GM12878 (cell line): ENCODE measurements at regions not wholly inside any gene's neighbourhood (a gene's known extent, or its start where the extent isn't known, plus 50 kb on each side); places are given as distances from the start of the nearest gene placed in this dataset.

Source experiments
- ATAC-seq: fragments of 200-7000 bp; cut with Tn5 transposase; 3 replicates; pipeline ENCODE4 v1.9.1; 2020; ENCODE audit warnings: mild to moderate bottlenecking, moderate library complexity
- BruUV-seq: library from RNA; stranded (reverse); fragments of 400-500 nt; replicated peaks from 2 replicates; lab custom pipeline; 2021; lab: Mats Ljungman, UMichigan
- CTCF ChIA-PET: fragments of 300-600 bp; sonication (Branson Sonifier 250); formaldehyde crosslinking; extraction: SDS; loops from one replicate; lab custom pipeline; 2021; ENCODE audit warnings: inconsistent platforms; lab: Yijun Ruan, JAX
- POLR2A ChIA-PET: fragments of 350-600 bp; formaldehyde crosslinking; extraction: SDS; loops from one replicate; lab custom pipeline; 2021; ENCODE audit warnings: inconsistent platforms; lab: Charles Lee
- RAD21 ChIA-PET: fragments of 300-600 bp; sonication (Branson Sonifier 250); formaldehyde crosslinking; loops from one replicate; lab custom pipeline; 2023; ENCODE audit warnings: antibody characterized with exemption; ENCODE audit not compliant: unreplicated experiment; lab: Charles Lee
- SMC1A ChIA-PET: fragments of 300-600 bp; sonication (Branson Sonifier 250); formaldehyde crosslinking; loops from one replicate; lab custom pipeline; 2023; ENCODE audit not compliant: unreplicated experiment, uncharacterized antibody; lab: Charles Lee
- DNase-seq: peaks from one replicate; pipeline ENCODE4 v3.0.0-alpha.2; 2011; ENCODE audit warnings: low read depth, low spot score
- FAIRE-seq: peaks from 3 replicates; lab custom pipeline; 2011; peaks lifted over from hg19 to GRCh38; lab: Jason Lieb, UNC
- H2AFZ ChIP-seq: 2 replicates; pipeline ENCODE4 v1.6.0; 2011; ENCODE audit warnings: low read depth, low read length, control low read depth; ENCODE audit not compliant: control insufficient read depth
- H3K27ac ChIP-seq: 2 replicates; pipeline ENCODE4 v1.5.1; 2011; ENCODE audit warnings: control low read depth; ENCODE audit not compliant: control insufficient read depth, insufficient read depth
- H3K27me3 ChIP-seq, 2 experiments: replicated peaks in 1 of 2; 2 replicates each; pipeline versions ENCODE4 v1.6.0 to v1.6.1; 2011; ENCODE audit warnings: low read length in 1 of 2; ENCODE audit not compliant: control insufficient read depth in 2 of 2, insufficient read depth in 2 of 2
- H3K36me3 ChIP-seq, 2 experiments: 2 replicates each; pipeline ENCODE4 v1.5.1; 2011; ENCODE audit warnings: low read length in 1 of 2; ENCODE audit not compliant: control insufficient read depth in 2 of 2, insufficient read depth in 2 of 2
- H3K4me1 ChIP-seq: 2 replicates; pipeline ENCODE4 v1.6.1; 2011; ENCODE audit warnings: mild to moderate bottlenecking, low read length, moderate library complexity, mixed read lengths; ENCODE audit not compliant: control insufficient read depth, insufficient read depth
- H3K4me2 ChIP-seq: 2 replicates; pipeline ENCODE4 v1.6.0; 2011; ENCODE audit warnings: control low read depth; ENCODE audit not compliant: control insufficient read depth, insufficient read depth
- H3K4me3 ChIP-seq: fragments of 200-600 bp; sonication (generic); 2 replicates; pipeline ENCODE4 v1.5.1; 2016
- H3K79me2 ChIP-seq: 2 replicates; pipeline ENCODE4 v1.6.0; 2011; ENCODE audit warnings: low read length; ENCODE audit not compliant: control insufficient read depth, insufficient read depth
- H3K9ac ChIP-seq: 2 replicates; pipeline ENCODE4 v1.8.0; 2011; ENCODE audit warnings: low read length, control low read depth, mixed read lengths; ENCODE audit not compliant: control insufficient read depth, insufficient read depth
- H3K9me3 ChIP-seq: replicated peaks from 3 replicates; pipeline ENCODE4 v1.5.1; 2011; ENCODE audit warnings: mild to moderate bottlenecking, low read length; ENCODE audit not compliant: control insufficient read depth, insufficient read depth
- H4K20me1 ChIP-seq: 2 replicates; pipeline ENCODE4 v1.6.0; 2011; ENCODE audit not compliant: control insufficient read depth, insufficient read depth
- CBFB ChIP-seq: IDR thresholded peaks from 2 replicates; pipeline ENCODE4 v1.6.1; 2016; ENCODE audit warnings: antibody characterized with exemption, low read depth
- CUX1 ChIP-seq: IDR thresholded peaks from 2 replicates; pipeline ENCODE4 v1.6.1; 2012; ENCODE audit warnings: improper control_type of control experiment, low read depth, low read length; ENCODE audit not compliant: insufficient replicate concordance
- EGR1 ChIP-seq, 2 experiments: IDR thresholded peaks; 1 replicate in 1 of 2; 2 replicates in 1 of 2; pipeline ENCODE4 v1.6.1; 2011 to 2012; ENCODE audit warnings: low read depth in 2 of 2, low read length in 2 of 2, borderline replicate concordance in 1 of 2, mild to moderate bottlenecking in 1 of 2, moderate library complexity in 1 of 2
- MEF2B ChIP-seq: fragments of 450-650 bp; IDR thresholded peaks from 2 replicates; pipeline ENCODE4 v1.6.1; 2018; ENCODE audit warnings: mild to moderate bottlenecking, moderate library complexity; ENCODE audit not compliant: partially characterized antibody, poor library complexity, severe bottlenecking
- MYB ChIP-seq: fragments of 150-350 bp; IDR thresholded peaks from 2 replicates; pipeline ENCODE4 v1.6.1; 2014; ENCODE audit warnings: mild to moderate bottlenecking, low read depth, low read length, borderline replicate concordance
- NRF1 ChIP-seq: conservative IDR thresholded peaks from 2 replicates; pipeline ENCODE4 v1.6.1; 2011; ENCODE audit warnings: mild to moderate bottlenecking, low read depth, low read length, improper control_type of control experiment
- RAD21 ChIP-seq: IDR thresholded peaks from 2 replicates; pipeline ENCODE4 v1.6.1; 2011; ENCODE audit warnings: mild to moderate bottlenecking, low read depth, low read length, moderate library complexity; ENCODE audit not compliant: insufficient read depth
- RFX5 ChIP-seq: IDR thresholded peaks from 2 replicates; pipeline ENCODE4 v1.6.1; 2011; ENCODE audit warnings: low read depth, low read length, improper control_type of control experiment
- SIN3A ChIP-seq: IDR thresholded peaks from 2 replicates; pipeline ENCODE4 v1.6.1; 2012; ENCODE audit warnings: low read depth, low read length, improper control_type of control experiment
- STAT1 ChIP-seq: fragments of 450-650 bp; conservative IDR thresholded peaks from 2 replicates; pipeline ENCODE4 v1.6.1; 2014; ENCODE audit warnings: antibody characterized with exemption, mild to moderate bottlenecking
- SUZ12 ChIP-seq: fragments of 200-600 bp; sonication (generic); IDR thresholded peaks from one replicate; pipeline ENCODE4 v1.6.1; 2018; ENCODE audit warnings: antibody characterized with exemption, mild to moderate bottlenecking; ENCODE audit not compliant: unreplicated experiment
- ZBTB33 ChIP-seq: fragments of 450-650 bp; IDR thresholded peaks from 2 replicates; pipeline ENCODE4 v1.6.1; 2017; ENCODE audit warnings: mild to moderate bottlenecking
- WGBS: methylation state at CpG from one replicate; pipeline ENCODE4 v1.1.6; 2016; ENCODE audit warnings: low lambda C conversion rate; ENCODE audit not compliant: insufficient replicate concordance, insufficient coverage; ENCODE audit errors: missing lambda C conversion rate; 5-methylcytosine and 5-hydroxymethylcytosine counted together
- in situ Hi-C: fragments of 300-500 bp; cut with MboI; formaldehyde crosslinking; loops from 9 replicates; pipeline ENCODE4 v1.14.3; 2018; ENCODE audit warnings: mixed read lengths
- intact Hi-C: fragments of 100-400 bp; cut with micrococcal nuclease; formaldehyde crosslinking; loops from one replicate; pipeline ENCODE4 v1.14.2; 2022; ENCODE audit not compliant: unreplicated experiment
- TF ChIP-seq, protein P1 (sequence below): IDR thresholded peaks from 2 replicates; pipeline ENCODE4 v1.6.1; 2012; ENCODE audit warnings: low read depth, low read length, improper control_type of control experiment

GRCh38 chr20:24786111-24786495 is 163.0 kb upstream of the CST7 start:
- POLR2A ChIA-PET, result no interaction called here
- DNase-seq (no peak), ATAC-seq (no peak), FAIRE-seq (no peak)
- RAD21 ChIA-PET, result no interaction called here
- no peak overlapping the region for H3K4me3 ChIP-seq
- H3K9ac ChIP-seq, result no peak overlapping the region
- 29% methylated on average over 10 of the region's 12 CpGs for WGBS
- H3K4me1 ChIP-seq, result no peaks in the 10 kb centered on the region; the same call in 1 of the 2 replicates
- no peaks in the 10 kb centered on the region for H3K27me3 ChIP-seq
- no peaks in the 10 kb centered on the region for H4K20me1 ChIP-seq
- no peak overlapping the region for H2AFZ ChIP-seq
- H3K4me2 ChIP-seq, result no peak overlapping the region
- SMC1A ChIA-PET, result no interaction called here
- H3K36me3 ChIP-seq, result no peaks in the 10 kb centered on the region
- TF ChIP-seq CBFB, result no peak
- TF ChIP-seq MYB, result no peak
- no peak for TF ChIP-seq RAD21
- no peak for TF ChIP-seq MEF2B
- no peak for TF ChIP-seq SUZ12
- TF ChIP-seq STAT1, result no peak
- no peak for TF ChIP-seq CUX1
- TF ChIP-seq RFX5, result no peak
- no peak for TF ChIP-seq ZBTB33
- TF ChIP-seq, protein P1, sequence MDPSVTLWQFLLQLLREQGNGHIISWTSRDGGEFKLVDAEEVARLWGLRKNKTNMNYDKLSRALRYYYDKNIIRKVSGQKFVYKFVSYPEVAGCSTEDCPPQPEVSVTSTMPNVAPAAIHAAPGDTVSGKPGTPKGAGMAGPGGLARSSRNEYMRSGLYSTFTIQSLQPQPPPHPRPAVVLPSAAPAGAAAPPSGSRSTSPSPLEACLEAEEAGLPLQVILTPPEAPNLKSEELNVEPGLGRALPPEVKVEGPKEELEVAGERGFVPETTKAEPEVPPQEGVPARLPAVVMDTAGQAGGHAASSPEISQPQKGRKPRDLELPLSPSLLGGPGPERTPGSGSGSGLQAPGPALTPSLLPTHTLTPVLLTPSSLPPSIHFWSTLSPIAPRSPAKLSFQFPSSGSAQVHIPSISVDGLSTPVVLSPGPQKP, result no peak
- no peak for TF ChIP-seq EGR1 (IDR thresholded peaks at IDR 0.05; ENCODE audit: borderline replicate concordance in 1 of 2, low read depth in 2 of 2, low read length in 2 of 2)
- no peak for TF ChIP-seq NRF1
- no peak for TF ChIP-seq SIN3A
- H3K79me2 ChIP-seq, result no peaks in the 10 kb centered on the region
- no peaks in the 10 kb centered on the region for H3K9me3 ChIP-seq
- intact Hi-C loops (no loop called here), in situ Hi-C loops (loop anchor here (5.0 kb wide), 1 partner anchor 131 kb away; no protein-coding TSS in a partner anchor)
- no peak overlapping the region for H3K27ac ChIP-seq
- no TSS peak for BruUV-seq
- CTCF ChIA-PET, result no interaction called here
